Panc1 (cell line): ENCODE measurements at regions not wholly inside any gene's neighbourhood (a gene's known extent, or its start where the extent isn't known, plus 50 kb on each side); places are given as distances from the start of the nearest gene placed in this dataset.

Experiments
- ATAC-seq: fragments of 200-7000 bp; cut with Tn5 transposase; 2 replicates; pipeline ENCODE4 v1.9.1; 2020; ENCODE audit warnings: mild to moderate bottlenecking, moderate library complexity
- BruUV-seq: library from RNA; stranded (reverse); fragments of 400-500 nt; replicated peaks from 2 replicates; lab custom pipeline; 2021; lab: Mats Ljungman, UMichigan
- CTCF ChIA-PET: fragments of 300-600 bp; sonication (Branson Sonifier 250); formaldehyde crosslinking; loops from one replicate; lab custom pipeline; 2022; ENCODE audit warnings: antibody characterized with exemption; lab: Charles Lee
- POLR2A ChIA-PET: fragments of 300-600 bp; sonication (Branson Sonifier 250); formaldehyde crosslinking; loops from one replicate; lab custom pipeline; 2022; ENCODE audit warnings: antibody characterized with exemption; lab: Charles Lee
- DNase-seq: peaks from one replicate; pipeline ENCODE4 v3.0.0-alpha.2; 2010; ENCODE audit warnings: low read depth, low spot score
- H3K27ac ChIP-seq: 2 replicates; pipeline ENCODE4 v1.5.1; 2011; ENCODE audit warnings: mild to moderate bottlenecking, low read length, inconsistent platforms
- H3K27me3 ChIP-seq: fragments of 200-500 bp; sonication (Bioruptor generic); 2 replicates; pipeline ENCODE4 v1.6.0; 2014; ENCODE audit warnings: low read length, inconsistent platforms; ENCODE audit not compliant: control insufficient read depth, insufficient read depth
- H3K36me3 ChIP-seq: fragments of 200-500 bp; sonication (Bioruptor generic); 2 replicates; pipeline ENCODE4 v1.5.1; 2014; ENCODE audit warnings: inconsistent platforms, mild to moderate bottlenecking, low read length, moderate library complexity; ENCODE audit not compliant: control insufficient read depth, insufficient read depth
- H3K4me1 ChIP-seq: 2 replicates; pipeline ENCODE4 v1.5.1; 2011; ENCODE audit warnings: inconsistent platforms, mild to moderate bottlenecking, low read length, moderate library complexity; ENCODE audit not compliant: control insufficient read depth, insufficient read depth
- H3K4me3 ChIP-seq, 2 experiments: 2 replicates each; pipeline ENCODE4 v1.5.1; 2011 to 2012; ENCODE audit warnings: low read depth in 2 of 2, low read length in 2 of 2, mild to moderate bottlenecking in 2 of 2, inconsistent platforms in 1 of 2, moderate library complexity in 1 of 2
- H3K9me3 ChIP-seq: fragments of 200-500 bp; sonication (Bioruptor generic); 2 replicates; pipeline ENCODE4 v1.5.1; 2014; ENCODE audit warnings: low read depth, mild to moderate bottlenecking, inconsistent platforms, low read length, moderate library complexity; ENCODE audit not compliant: control insufficient read depth, insufficient read depth
- CTCF ChIP-seq: fragments of 450-650 bp; IDR thresholded peaks from 2 replicates; pipeline ENCODE4 v1.5.1; 2017; ENCODE audit warnings: mild to moderate bottlenecking
- POLR2AphosphoS5 ChIP-seq: IDR thresholded peaks from 2 replicates; pipeline ENCODE4 v1.6.1; 2012; ENCODE audit warnings: mild to moderate bottlenecking, low read depth, low read length, moderate library complexity
- REST ChIP-seq, 2 experiments: IDR thresholded peaks; 2 replicates each; pipeline ENCODE4 v1.6.1; 2011 to 2012; ENCODE audit warnings: low read depth in 2 of 2, control low read depth in 1 of 2, low read length in 1 of 2, mild to moderate bottlenecking in 1 of 2, moderate library complexity in 1 of 2; ENCODE audit not compliant: insufficient read depth in 1 of 2
- SIN3A ChIP-seq: IDR thresholded peaks from 2 replicates; pipeline ENCODE4 v1.6.1; 2012; ENCODE audit warnings: low read depth, mild to moderate bottlenecking, low read length, moderate library complexity, borderline replicate concordance; ENCODE audit not compliant: insufficient read depth
- TCF7L2 ChIP-seq: IDR thresholded peaks from 2 replicates; pipeline ENCODE4 v1.6.1; 2011; ENCODE audit warnings: mild to moderate bottlenecking, low read depth, low read length, inconsistent platforms
- in situ Hi-C: cut with HindIII; loops from 2 replicates; pipeline ENCODE4 v1.10.0; 2016; ENCODE audit warnings: low sequenced_read_pairs, low pct_unique_long_range_greater_than_20kb
- intact Hi-C: fragments of 100-400 bp; cut with micrococcal nuclease; formaldehyde crosslinking; loops from one replicate; pipeline ENCODE4 v1.10.0; 2022; ENCODE audit not compliant: unreplicated experiment

GRCh38 chr2:2748399-2749205 is 417.5 kb upstream of the MYT1L start:
- ChIA-PET CTCF (no interaction called here), POLR2A (no interaction called here)
- Histone ChIP-seq H3K4me3 (no peak overlapping the region), H3K4me1 (no peaks in the 10 kb centered on the region), H3K36me3 (no peaks in the 10 kb centered on the region), H3K27ac (no peak overlapping the region), H3K9me3 (no peaks in the 10 kb centered on the region), H3K27me3 (0 out of 2 replicates have a peak, but pooled peaks cover 2% of the 10 kb centered on the region)
- intact Hi-C loops, result no loop called here
- no peak for DNase-seq
- in situ Hi-C loops, result no loop called here
- TF ChIP-seq SIN3A, result no peak
- no peak for TF ChIP-seq TCF7L2
- no peak for TF ChIP-seq CTCF
- TF ChIP-seq POLR2AphosphoS5, result no peak
- TF ChIP-seq REST (IDR thresholded peaks at IDR 0.05; ENCODE audit: insufficient read depth in 1 of 2, low read depth in 2 of 2, low read length in 1 of 2), result no peak
- ATAC-seq, result no peak
- no TSS peak for BruUV-seq

- Histone ChIP-seq H3K4me3 (no peak overlapping the region), H3K27ac (no peak overlapping the region), H3K9me3 (no peaks in the 10 kb centered on the region), H3K4me1 (no peaks in the 10 kb centered on the region), H3K27me3 (0 out of 2 replicates have a peak, but pooled peaks cover 3% of the 10 kb centered on the region), H3K36me3 (no peaks in the 10 kb centered on the region)
- ATAC-seq (no peak), DNase-seq (no peak)
- ChIA-PET CTCF (no interaction called here), POLR2A (no interaction called here)
- TF ChIP-seq CTCF, result no peak
- TF ChIP-seq TCF7L2, result no peak
- no peak for TF ChIP-seq SIN3A
- no peak for TF ChIP-seq POLR2AphosphoS5
- TF ChIP-seq REST (IDR thresholded peaks at IDR 0.05; ENCODE audit: insufficient read depth in 1 of 2, low read depth in 2 of 2, low read length in 1 of 2), result no peak
- intact Hi-C loops, result no loop called here
- no TSS peak for BruUV-seq
- in situ Hi-C loops, result no loop called here
Measured at GRCh38 chr2:2747797-2748301, 416.8 kb upstream of the MYT1L start.
